ENCODE measurements at regions not wholly inside any gene's neighbourhood (a gene's known extent, or its start where the extent isn't known, plus 50 kb on each side); places are given as distances from the start of the nearest gene placed in this dataset.
"Not testable (repeated sequence)": the region's sequence is repeated elsewhere in the genome, so short reads cannot be mapped to it uniquely, and the experiment has no call there.

DNA sequence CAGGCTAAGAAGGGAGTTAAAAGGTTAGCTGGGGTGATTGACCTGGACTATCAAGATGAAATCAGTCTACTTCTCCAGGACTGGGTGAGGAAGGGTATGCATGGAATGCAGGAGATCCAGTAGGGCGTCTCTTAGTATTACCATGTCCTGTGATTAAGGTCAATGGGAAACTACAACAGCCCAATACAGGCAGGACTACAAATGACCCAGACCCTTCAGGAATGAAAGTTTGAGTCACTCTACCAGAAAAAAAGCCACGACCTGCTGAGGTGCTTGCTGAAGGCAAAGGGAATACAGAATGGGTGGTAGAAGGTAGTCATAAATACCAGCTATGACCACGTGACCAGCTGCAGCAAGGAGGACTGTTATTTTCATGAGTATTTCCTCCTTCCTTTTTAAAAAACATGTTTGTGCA lies 249.7 kb upstream of the CYRIA start:
- TF ChIP-seq CTCF (tag by site-specific recombination; IDR thresholded peaks at IDR 0.05); ZNF19 (tag by site-specific recombination; IDR thresholded peaks at IDR 0.05; ENCODE audit: low read depth); ZNF558 (tag by site-specific recombination; IDR thresholded peaks at IDR 0.05); KLF1 (tag by site-specific recombination; IDR thresholded peaks at IDR 0.05); ZNF138 (tag by site-specific recombination; IDR thresholded peaks at IDR 0.05; ENCODE audit: borderline replicate concordance); ZNF324 (tag by site-specific recombination; IDR thresholded peaks at IDR 0.05); ZBTB26 (tag by site-specific recombination; optimal IDR thresholded peaks at IDR 0.05): not testable (repeated sequence)
- TF ChIP-seq, protein P1, sequence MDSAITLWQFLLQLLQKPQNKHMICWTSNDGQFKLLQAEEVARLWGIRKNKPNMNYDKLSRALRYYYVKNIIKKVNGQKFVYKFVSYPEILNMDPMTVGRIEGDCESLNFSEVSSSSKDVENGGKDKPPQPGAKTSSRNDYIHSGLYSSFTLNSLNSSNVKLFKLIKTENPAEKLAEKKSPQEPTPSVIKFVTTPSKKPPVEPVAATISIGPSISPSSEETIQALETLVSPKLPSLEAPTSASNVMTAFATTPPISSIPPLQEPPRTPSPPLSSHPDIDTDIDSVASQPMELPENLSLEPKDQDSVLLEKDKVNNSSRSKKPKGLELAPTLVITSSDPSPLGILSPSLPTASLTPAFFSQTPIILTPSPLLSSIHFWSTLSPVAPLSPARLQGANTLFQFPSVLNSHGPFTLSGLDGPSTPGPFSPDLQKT (IDR thresholded peaks at IDR 0.05; ENCODE audit: borderline replicate concordance, low read depth, low read length), result not testable (repeated sequence)
- TF ChIP-seq, protein P2, sequence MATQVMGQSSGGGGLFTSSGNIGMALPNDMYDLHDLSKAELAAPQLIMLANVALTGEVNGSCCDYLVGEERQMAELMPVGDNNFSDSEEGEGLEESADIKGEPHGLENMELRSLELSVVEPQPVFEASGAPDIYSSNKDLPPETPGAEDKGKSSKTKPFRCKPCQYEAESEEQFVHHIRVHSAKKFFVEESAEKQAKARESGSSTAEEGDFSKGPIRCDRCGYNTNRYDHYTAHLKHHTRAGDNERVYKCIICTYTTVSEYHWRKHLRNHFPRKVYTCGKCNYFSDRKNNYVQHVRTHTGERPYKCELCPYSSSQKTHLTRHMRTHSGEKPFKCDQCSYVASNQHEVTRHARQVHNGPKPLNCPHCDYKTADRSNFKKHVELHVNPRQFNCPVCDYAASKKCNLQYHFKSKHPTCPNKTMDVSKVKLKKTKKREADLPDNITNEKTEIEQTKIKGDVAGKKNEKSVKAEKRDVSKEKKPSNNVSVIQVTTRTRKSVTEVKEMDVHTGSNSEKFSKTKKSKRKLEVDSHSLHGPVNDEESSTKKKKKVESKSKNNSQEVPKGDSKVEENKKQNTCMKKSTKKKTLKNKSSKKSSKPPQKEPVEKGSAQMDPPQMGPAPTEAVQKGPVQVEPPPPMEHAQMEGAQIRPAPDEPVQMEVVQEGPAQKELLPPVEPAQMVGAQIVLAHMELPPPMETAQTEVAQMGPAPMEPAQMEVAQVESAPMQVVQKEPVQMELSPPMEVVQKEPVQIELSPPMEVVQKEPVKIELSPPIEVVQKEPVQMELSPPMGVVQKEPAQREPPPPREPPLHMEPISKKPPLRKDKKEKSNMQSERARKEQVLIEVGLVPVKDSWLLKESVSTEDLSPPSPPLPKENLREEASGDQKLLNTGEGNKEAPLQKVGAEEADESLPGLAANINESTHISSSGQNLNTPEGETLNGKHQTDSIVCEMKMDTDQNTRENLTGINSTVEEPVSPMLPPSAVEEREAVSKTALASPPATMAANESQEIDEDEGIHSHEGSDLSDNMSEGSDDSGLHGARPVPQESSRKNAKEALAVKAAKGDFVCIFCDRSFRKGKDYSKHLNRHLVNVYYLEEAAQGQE (tag by site-specific recombination; IDR thresholded peaks at IDR 0.05), result not testable (repeated sequence)
